ENCODE measurements at regions not wholly inside any gene's neighbourhood (a gene's known extent, or its start where the extent isn't known, plus 50 kb on each side); places are given as distances from the start of the nearest gene placed in this dataset.

- FAIRE-seq (no peak), DNase-seq (ENCODE audit: low read depth in 1 of 2, low spot score in 2 of 2) (no peak)
- TF ChIP-seq SIX5 (IDR thresholded peaks at IDR 0.05; ENCODE audit: low read depth, low read length) (no peak), SUZ12 (IDR thresholded peaks at IDR 0.05; ENCODE audit: low read length) (no peak), BRCA1 (IDR thresholded peaks at IDR 0.05; ENCODE audit: low read depth, low read length) (no peak), PHF8 (conservative IDR thresholded peaks at IDR 0.05; ENCODE audit: low read depth, low read length) (no peak), NRF1 (IDR thresholded peaks at IDR 0.05; ENCODE audit: low read depth, low read length) (no peak), RNF2 (IDR thresholded peaks at IDR 0.05; ENCODE audit: borderline replicate concordance, low read depth, low read length, missing control alignments, poor library complexity, severe bottlenecking) (no peak), HDAC6 (IDR thresholded peaks at IDR 0.05; ENCODE audit: low read depth, low read length) (no peak), E2F6 (IDR thresholded peaks at IDR 0.05) (no peak), CREB1 (IDR thresholded peaks at IDR 0.05) (no peak)
- Histone ChIP-seq H2AK5ac (ENCODE audit: low read depth, low read length) (no peak overlapping the region), H2BK120ac (replicated peaks; ENCODE audit: low read depth, low read length) (no peak overlapping the region), H3K79me2 (ENCODE audit: control insufficient read depth in 1 of 2, insufficient read depth in 2 of 2, low read length in 2 of 2) (no peaks in the 10 kb centered on the region), H2BK20ac (ENCODE audit: low read length) (no peak overlapping the region), H3K4me3 (ENCODE audit: extremely low read depth in 1 of 4, insufficient read depth in 2 of 4, low read depth in 3 of 4, low read length in 4 of 4) (no peak overlapping the region), H2BK12ac (ENCODE audit: low read depth, low read length) (no peak overlapping the region), H3K23me2 (ENCODE audit: low read depth, low read length) (no peaks in the 10 kb centered on the region), H2AFZ (ENCODE audit: low read length) (no peak overlapping the region), H3K79me1 (ENCODE audit: low read depth, low read length) (no peaks in the 10 kb centered on the region), H4K20me1 (replicated peaks in 1 of 2; ENCODE audit: control insufficient read depth in 1 of 2, insufficient read depth in 2 of 2, low read length in 2 of 2) (no peaks in the 10 kb centered on the region), H4K91ac (replicated peaks; ENCODE audit: insufficient read length, low read length) (no peak overlapping the region), H3K56ac (replicated peaks; ENCODE audit: insufficient read length, low read depth, low read length) (no peak overlapping the region), H4K8ac (ENCODE audit: extremely low read depth, insufficient read depth, low read length) (no peak overlapping the region), H3K9ac (replicated peaks in 1 of 4; ENCODE audit: extremely low read depth in 1 of 4, low read depth in 3 of 4, low read length in 3 of 4) (no peak overlapping the region), H3K14ac (ENCODE audit: insufficient read length) (no peak overlapping the region), H3K4ac (replicated peaks; ENCODE audit: insufficient read length, low read depth, low read length) (no peak overlapping the region), H4K5ac (ENCODE audit: insufficient read length, low read depth, low read length) (no peak overlapping the region), H3K27me3 (replicated peaks in 1 of 4; ENCODE audit: control insufficient read depth in 3 of 4, extremely low read depth in 1 of 4, insufficient read depth in 3 of 4, low read length in 3 of 4) (no peaks in the 10 kb centered on the region), H3K27ac (ENCODE audit: low read depth, low read length) (no peak overlapping the region), H2BK5ac (ENCODE audit: low read depth, low read length) (no peak overlapping the region), H3K9me3 (ENCODE audit: insufficient read depth in 2 of 2, low read depth in 1 of 2, low read length in 1 of 2) (no peaks in the 10 kb centered on the region), H3K4me2 (ENCODE audit: insufficient read depth in 1 of 2, low read depth in 2 of 2, low read length in 2 of 2) (no peak overlapping the region), H3K36me3 (ENCODE audit: control insufficient read depth in 2 of 4, insufficient read depth in 4 of 4, low read length in 3 of 4) (no peaks in the 10 kb centered on the region), H3K23ac (ENCODE audit: insufficient read length) (no peak overlapping the region), H3K4me1 (replicated peaks in 1 of 4; ENCODE audit: control insufficient read depth in 3 of 4, insufficient read depth in 4 of 4, low read length in 3 of 4) (peaks cover 0 to 2% (median 0%) of the 10 kb centered on the region in 4 experiments; a peak in 1 of 7 replicates), H3K18ac (ENCODE audit: extremely low read depth, low read length) (no peak overlapping the region), H2BK15ac (ENCODE audit: low read length) (no peak overlapping the region)
- ChIA-PET CTCF (ENCODE audit: partially characterized antibody) (interaction anchor here (0.6 kb wide), 1 partner anchor 416 kb away, joined by 3 read pairs; no protein-coding TSS in a partner anchor), POLR2A (ENCODE audit: partially characterized antibody) (interaction anchor here (0.6 kb wide), 1 partner anchor 100 kb away, joined by 3 read pairs; no protein-coding TSS in a partner anchor)
Observed at GRCh38 chr12:115332945-115333344, 649.0 kb upstream of the TBX3 start.

Data from H1 (cell line).